ENCODE measurements at regions not wholly inside any gene's neighbourhood (a gene's known extent, or its start where the extent isn't known, plus 50 kb on each side); places are given as distances from the start of the nearest gene placed in this dataset.

- no peak for TF ChIP-seq CTCF (IDR thresholded peaks at IDR 0.05; ENCODE audit: unreplicated experiment)
- DNase-seq (ENCODE audit: low spot score in 2 of 2, unreplicated experiment in 2 of 2), result no peak
- no peaks in the 10 kb centered on the region for H3K36me3 Mint-ChIP-seq
- H3K27ac Mint-ChIP-seq, result no peak overlapping the region
- H3K9me3 Mint-ChIP-seq, result peaks cover 4% of the 10 kb centered on the region
- no peaks in the 10 kb centered on the region for H3K27me3 Mint-ChIP-seq (ENCODE audit: low read depth)
- H3K4me3 Mint-ChIP-seq, result no peak overlapping the region
- peaks cover 3% of the 10 kb centered on the region for H3K4me1 Mint-ChIP-seq
Observed at GRCh38 chr7:11247545-11247944, 273.9 kb downstream of the PHF14 start.

- Mint-ChIP-seq H3K4me3 (no peak overlapping the region), H3K36me3 (no peaks in the 10 kb centered on the region), H3K4me1 (no peaks in the 10 kb centered on the region), H3K9me3 (no peaks in the 10 kb centered on the region), H3K27ac (no peak overlapping the region), H3K27me3 (ENCODE audit: low read depth) (peaks cover 1% of the 10 kb centered on the region)
- DNase-seq (ENCODE audit: low spot score in 2 of 2, unreplicated experiment in 2 of 2), result no peak
- no peak for TF ChIP-seq CTCF (IDR thresholded peaks at IDR 0.05; ENCODE audit: unreplicated experiment)
Observed at GRCh38 chr7:11251436-11251835, 277.8 kb downstream of the PHF14 start.

GRCh38 chr7:11252011-11252607 is 278.4 kb downstream of the PHF14 start:
- Mint-ChIP-seq H3K9me3 (no peaks in the 10 kb centered on the region), H3K36me3 (no peaks in the 10 kb centered on the region), H3K4me1 (no peaks in the 10 kb centered on the region), H3K27ac (no peak overlapping the region), H3K4me3 (no peak overlapping the region), H3K27me3 (ENCODE audit: low read depth) (peaks cover 2% of the 10 kb centered on the region)
- TF ChIP-seq CTCF (IDR thresholded peaks at IDR 0.05; ENCODE audit: unreplicated experiment), result no peak
- no peak for DNase-seq (ENCODE audit: low spot score in 2 of 2, unreplicated experiment in 2 of 2)

- DNase-seq (ENCODE audit: low spot score in 2 of 2, unreplicated experiment in 2 of 2), result no peak
- Mint-ChIP-seq H3K4me3 (no peak overlapping the region), H3K4me1 (no peaks in the 10 kb centered on the region), H3K27ac (no peak overlapping the region), H3K9me3 (no peaks in the 10 kb centered on the region), H3K36me3 (no peaks in the 10 kb centered on the region), H3K27me3 (ENCODE audit: low read depth) (peaks cover 2% of the 10 kb centered on the region)
- TF ChIP-seq CTCF (IDR thresholded peaks at IDR 0.05; ENCODE audit: unreplicated experiment), result no peak
Observed at GRCh38 chr7:11252705-11253272, 279.1 kb downstream of the PHF14 start.

- no peak overlapping the region for H3K27ac Mint-ChIP-seq
- peaks cover 6% of the 10 kb centered on the region for H3K9me3 Mint-ChIP-seq
- no peak for TF ChIP-seq CTCF (IDR thresholded peaks at IDR 0.05; ENCODE audit: unreplicated experiment)
Observed at GRCh38 chr7:11256501-11256900, 282.8 kb downstream of the PHF14 start.

More at GRCh38 chr7:11256501-11256900, 282.8 kb downstream of the PHF14 start:
- H3K36me3 Mint-ChIP-seq, result no peaks in the 10 kb centered on the region
- no peak for DNase-seq (ENCODE audit: low spot score in 2 of 2, unreplicated experiment in 2 of 2)
- H3K4me1 Mint-ChIP-seq, result peaks cover 14% of the 10 kb centered on the region
- peaks cover 2% of the 10 kb centered on the region for H3K27me3 Mint-ChIP-seq (ENCODE audit: low read depth)
- H3K4me3 Mint-ChIP-seq, result no peak overlapping the region

Data from mesothelial cell of epicardium (in vitro differentiated cells).